Astrocyte of the spinal cord (primary cell): ENCODE measurements at regions not wholly inside any gene's neighbourhood (a gene's known extent, or its start where the extent isn't known, plus 50 kb on each side); places are given as distances from the start of the nearest gene placed in this dataset.

ENCODE experiments used
- DNase-seq: peaks from one replicate; pipeline ENCODE4 v3.0.0; 2011; ENCODE audit warnings: low read depth, low spot score
- H3K4me3 ChIP-seq: 2 replicates; pipeline ENCODE4 v1.5.1; 2011; ENCODE audit warnings: low read depth, mild to moderate bottlenecking, low read length, moderate library complexity
- CTCF ChIP-seq: IDR thresholded peaks from 2 replicates; pipeline ENCODE4 v1.5.1; 2012; ENCODE audit warnings: low read depth, mild to moderate bottlenecking, low read length, inconsistent platforms
- in situ Hi-C: cut with HindIII; loops from 2 replicates; pipeline ENCODE4 v1.10.0; 2017; ENCODE audit warnings: low sequenced_read_pairs

DNA sequence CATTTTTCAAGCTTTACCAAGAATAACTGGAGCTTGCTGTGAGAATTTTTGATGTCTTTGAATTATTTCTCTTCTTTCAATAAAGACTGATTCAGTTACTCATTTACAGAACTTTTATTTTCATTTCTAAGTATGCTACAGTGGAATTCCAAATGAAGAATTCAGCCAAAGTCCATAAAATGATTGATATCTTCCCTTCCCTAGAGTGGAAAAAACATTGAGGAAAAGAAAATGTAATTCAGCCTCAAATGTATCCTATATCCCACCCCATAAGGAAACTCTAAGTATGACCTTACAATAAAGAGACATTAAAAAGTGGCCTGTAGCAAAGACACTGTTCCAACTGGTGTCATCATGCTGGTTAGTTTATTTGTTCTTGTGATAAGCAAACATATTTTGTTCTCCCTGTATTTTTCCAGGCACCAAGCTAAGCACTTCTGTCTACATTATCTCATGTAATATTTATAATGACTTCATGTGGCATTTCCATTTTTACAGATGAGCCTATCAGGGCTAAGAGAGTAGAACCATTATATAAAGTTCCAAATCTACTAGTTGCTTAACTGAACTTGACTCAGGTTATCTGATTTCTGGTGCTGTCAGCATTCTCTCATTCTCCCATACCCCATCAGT lies 450.4 kb downstream of the NEBL start:
- DNase-seq = no peak
- TF ChIP-seq CTCF = no peak
- in situ Hi-C loops = no loop called here
- no peak overlapping the region for H3K4me3 ChIP-seq

DNA sequence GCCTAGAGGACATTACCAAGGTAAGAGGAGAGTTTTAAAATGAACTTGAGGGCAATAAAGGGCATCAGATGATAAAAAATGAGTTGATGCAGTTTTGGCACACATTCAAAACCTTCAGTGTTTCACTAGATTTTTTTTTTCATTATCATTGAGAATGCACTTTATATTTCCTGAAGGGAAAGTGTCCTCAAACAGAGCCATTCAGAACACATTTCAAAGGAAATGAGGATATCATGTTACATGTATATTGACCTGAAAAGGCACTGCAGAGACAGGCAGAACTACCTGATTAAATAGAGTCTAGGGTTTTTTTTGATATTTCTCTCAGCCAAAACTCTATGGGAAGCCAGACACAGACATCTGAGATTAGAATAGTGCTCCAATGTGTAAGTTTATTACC lies 454.0 kb downstream of the NEBL start:
- H3K4me3 ChIP-seq = no peak overlapping the region
- in situ Hi-C loops = no loop called here
- no peak for TF ChIP-seq CTCF
- no peak for DNase-seq

GRCh38 chr10:20429742-20430141 lies 467.4 kb downstream of the NEBL start:
- in situ Hi-C loops = no loop called here

DNA sequence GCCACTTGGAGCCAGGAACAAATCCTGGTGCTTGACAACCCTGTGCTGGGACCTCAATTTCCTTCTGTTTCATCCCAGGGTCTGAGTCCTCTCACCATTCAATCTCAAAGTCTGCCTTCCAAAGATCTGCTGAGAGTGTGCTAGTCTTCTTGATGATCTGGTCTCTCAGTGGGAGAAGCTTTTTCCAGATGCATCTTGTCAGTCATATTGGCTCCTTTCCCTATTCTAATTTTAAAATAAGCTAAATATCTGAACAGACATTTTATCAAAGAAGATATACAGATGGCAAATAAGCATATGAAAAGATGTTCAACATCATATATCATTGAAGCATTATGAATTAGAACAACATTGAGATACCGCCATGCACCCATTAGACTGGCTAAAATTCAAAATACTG lies 469.3 kb downstream of the NEBL start:
- H3K4me3 ChIP-seq = no peak overlapping the region
- in situ Hi-C loops = no loop called here
- DNase-seq = no peak
- TF ChIP-seq CTCF = no peak

More at GRCh38 chr10:20429742-20430141, 467.4 kb downstream of the NEBL start:
- TF ChIP-seq CTCF = no peak
- no peak for DNase-seq
- H3K4me3 ChIP-seq = no peak overlapping the region

GRCh38 chr10:20418286-20418685 lies 478.8 kb downstream of the NEBL start:
- in situ Hi-C loops = no loop called here
- H3K4me3 ChIP-seq = no peak overlapping the region
- no peak for DNase-seq
- no peak for TF ChIP-seq CTCF

- no peak for DNase-seq
- in situ Hi-C loops = no loop called here
- TF ChIP-seq CTCF = no peak
- no peak overlapping the region for H3K4me3 ChIP-seq
These were observed 479.3 kb downstream of the NEBL start for GRCh38 chr10:20417791-20418190.
